OCI-LY1 (cell line): ENCODE measurements at regions not wholly inside any gene's neighbourhood (a gene's known extent, or its start where the extent isn't known, plus 50 kb on each side); places are given as distances from the start of the nearest gene placed in this dataset.

Source experiments
- H2AFZ ChIP-seq: fragments of 200-600 bp; sonication (generic), shearing (Covaris generic); 2 replicates; pipeline ENCODE4 v1.6.0; 2014; ENCODE audit warnings: antibody characterized with exemption, mild to moderate bottlenecking, low read length
- H3F3A ChIP-seq: fragments of 200-600 bp; sonication (generic), shearing (Covaris generic); 2 replicates; pipeline ENCODE4 v1.6.0; 2014; ENCODE audit warnings: mild to moderate bottlenecking, antibody characterized with exemption, low read length, moderate library complexity; ENCODE audit not compliant: insufficient read depth
- H3K27ac ChIP-seq: fragments of 200-600 bp; sonication (generic); 2 replicates; pipeline ENCODE4 v1.5.1; 2014; ENCODE audit warnings: low read length, mixed run types, mild to moderate bottlenecking, low read depth; ENCODE audit not compliant: poor library complexity, severe bottlenecking
- H3K27me3 ChIP-seq: fragments of 200-600 bp; sonication (generic); 2 replicates; pipeline ENCODE4 v1.6.0; 2014; ENCODE audit warnings: antibody characterized with exemption, mild to moderate bottlenecking, low read length, moderate library complexity; ENCODE audit not compliant: insufficient read depth
- H3K36me3 ChIP-seq: fragments of 200-600 bp; sonication (generic); 2 replicates; pipeline ENCODE4 v1.6.1; 2014; ENCODE audit warnings: mild to moderate bottlenecking, antibody characterized with exemption, low read length, moderate library complexity, mixed read lengths; ENCODE audit not compliant: insufficient read depth
- H3K4me1 ChIP-seq: fragments of 200-600 bp; sonication (generic); 2 replicates; pipeline ENCODE4 v1.5.1; 2014; ENCODE audit warnings: mild to moderate bottlenecking, low read length, moderate library complexity; ENCODE audit not compliant: insufficient read depth, severe bottlenecking
- H3K4me2 ChIP-seq: fragments of 200-600 bp; sonication (generic), shearing (Covaris generic); 2 replicates; pipeline ENCODE4 v1.6.1; 2014; ENCODE audit warnings: low read length
- H3K4me3 ChIP-seq: fragments of 200-600 bp; sonication (generic); 2 replicates; pipeline ENCODE4 v1.5.1; 2014; ENCODE audit warnings: low read length, low read depth, mild to moderate bottlenecking, mixed read lengths; ENCODE audit not compliant: poor library complexity, severe bottlenecking
- H3K79me2 ChIP-seq: fragments of 200-600 bp; shearing (Covaris generic); 2 replicates; pipeline ENCODE4 v1.6.1; 2016; ENCODE audit warnings: mixed run types, low read length, mixed read lengths; ENCODE audit not compliant: insufficient read depth
- H3K9ac ChIP-seq: fragments of 200-600 bp; sonication (generic), shearing (Covaris generic); 2 replicates; pipeline ENCODE4 v1.6.1; 2014; ENCODE audit warnings: mild to moderate bottlenecking, low read length, mixed read lengths
- H3K9me2 ChIP-seq: fragments of 200-600 bp; sonication (generic), shearing (Covaris generic); 2 replicates; pipeline ENCODE4 v1.6.1; 2014; ENCODE audit warnings: low read depth, mild to moderate bottlenecking, low read length, mixed read lengths
- H3K9me3 ChIP-seq: fragments of 200-600 bp; shearing (Covaris generic); 2 replicates; pipeline ENCODE4 v1.6.1; 2014; ENCODE audit warnings: low read length, mixed read lengths
- H4K20me1 ChIP-seq: fragments of 200-600 bp; sonication (generic), shearing (Covaris generic); 2 replicates; pipeline ENCODE4 v1.6.0; 2016; ENCODE audit warnings: mild to moderate bottlenecking, low read length; ENCODE audit not compliant: insufficient read depth
- CTCF ChIP-seq: fragments of 200-600 bp; sonication (generic), shearing (Covaris generic); IDR thresholded peaks from 2 replicates; pipeline ENCODE4 v1.5.1; 2017; ENCODE audit warnings: mild to moderate bottlenecking, antibody characterized with exemption, low read length, moderate library complexity, mixed read lengths
- EZH2 ChIP-seq: fragments of 200-600 bp; sonication (generic), shearing (Covaris generic); IDR thresholded peaks from 2 replicates; pipeline ENCODE4 v1.8.0; 2017; ENCODE audit warnings: borderline replicate concordance, mixed run types, mild to moderate bottlenecking, antibody characterized with exemption, low read length, moderate library complexity, mixed read lengths

- H3K4me2 ChIP-seq = no peak overlapping the region
- no peaks in the 10 kb centered on the region for H3F3A ChIP-seq
- H3K27me3 ChIP-seq = no peaks in the 10 kb centered on the region
- no peak overlapping the region for H2AFZ ChIP-seq
- H3K79me2 ChIP-seq = no peaks in the 10 kb centered on the region
- no peaks in the 10 kb centered on the region for H3K4me1 ChIP-seq
- no peaks in the 10 kb centered on the region for H4K20me1 ChIP-seq
- no peaks in the 10 kb centered on the region for H3K9me3 ChIP-seq
- no peak overlapping the region for H3K9ac ChIP-seq
- no peaks in the 10 kb centered on the region for H3K9me2 ChIP-seq
- no peak overlapping the region for H3K27ac ChIP-seq
- H3K36me3 ChIP-seq = no peaks in the 10 kb centered on the region
- no peak for TF ChIP-seq EZH2
- TF ChIP-seq CTCF = no peak
- no peak overlapping the region for H3K4me3 ChIP-seq
These were observed 129.3 kb downstream of the CCDC74A start for GRCh38 chr2:131656816-131657633.

GRCh38 chr2:131657895-131658768 is 130.4 kb downstream of the CCDC74A start:
- H3K4me1 ChIP-seq = no peaks in the 10 kb centered on the region
- TF ChIP-seq CTCF = no peak
- TF ChIP-seq EZH2 = no peak

GRCh38 chr2:131658769-131659131 is 131.1 kb downstream of the CCDC74A start:
- H3F3A ChIP-seq = no peaks in the 10 kb centered on the region
- TF ChIP-seq CTCF (no peak), EZH2 (no peak)

More at GRCh38 chr2:131657895-131658768, 130.4 kb downstream of the CCDC74A start:
- Histone ChIP-seq H3K27ac (no peak overlapping the region), H3K9ac (no peak overlapping the region), H3K9me3 (no peaks in the 10 kb centered on the region), H3K9me2 (no peaks in the 10 kb centered on the region), H3K27me3 (no peaks in the 10 kb centered on the region), H3K4me3 (no peak overlapping the region), H3K79me2 (no peaks in the 10 kb centered on the region), H3K36me3 (no peaks in the 10 kb centered on the region), H3K4me2 (no peak overlapping the region), H4K20me1 (no peaks in the 10 kb centered on the region), H3F3A (no peaks in the 10 kb centered on the region), H2AFZ (no peak overlapping the region)

More at GRCh38 chr2:131658769-131659131, 131.1 kb downstream of the CCDC74A start:
- Histone ChIP-seq H3K9me3 (no peaks in the 10 kb centered on the region), H3K27me3 (no peaks in the 10 kb centered on the region), H3K4me2 (no peak overlapping the region), H3K4me1 (no peaks in the 10 kb centered on the region), H3K9me2 (no peaks in the 10 kb centered on the region), H3K79me2 (no peaks in the 10 kb centered on the region), H4K20me1 (no peaks in the 10 kb centered on the region), H3K36me3 (no peaks in the 10 kb centered on the region), H3K9ac (no peak overlapping the region), H3K4me3 (no peak overlapping the region), H2AFZ (no peak overlapping the region), H3K27ac (no peak overlapping the region)
